ENCODE measurements at regions not wholly inside any gene's neighbourhood (a gene's known extent, or its start where the extent isn't known, plus 50 kb on each side); places are given as distances from the start of the nearest gene placed in this dataset.

GRCh38 chr16:87213536-87213935 is 103.7 kb downstream of the C16orf95 start:
- CTCF ChIA-PET: interaction anchor here (1.3 kb wide), 1 partner anchor 65 kb away, joined by 3 read pairs; no protein-coding TSS in a partner anchor
- DNase-seq (ENCODE audit: low spot score) (no peak), ATAC-seq (no peak)
- POLR2A ChIA-PET: no interaction called here
- Mint-ChIP-seq H3K27ac (no peak overlapping the region), H3K27me3 (ENCODE audit: low read depth) (no peaks in the 10 kb centered on the region), H3K36me3 (no peaks in the 10 kb centered on the region), H3K9me3 (no peaks in the 10 kb centered on the region; the same call in none of the 2 replicates), H3K4me3 (no peak overlapping the region), H3K4me1 (no peaks in the 10 kb centered on the region)
- no peak for TF ChIP-seq CBFB (CRISPR knock-in tag; IDR thresholded peaks at IDR 0.05; ENCODE audit: low read depth)
- TF ChIP-seq, protein P1, sequence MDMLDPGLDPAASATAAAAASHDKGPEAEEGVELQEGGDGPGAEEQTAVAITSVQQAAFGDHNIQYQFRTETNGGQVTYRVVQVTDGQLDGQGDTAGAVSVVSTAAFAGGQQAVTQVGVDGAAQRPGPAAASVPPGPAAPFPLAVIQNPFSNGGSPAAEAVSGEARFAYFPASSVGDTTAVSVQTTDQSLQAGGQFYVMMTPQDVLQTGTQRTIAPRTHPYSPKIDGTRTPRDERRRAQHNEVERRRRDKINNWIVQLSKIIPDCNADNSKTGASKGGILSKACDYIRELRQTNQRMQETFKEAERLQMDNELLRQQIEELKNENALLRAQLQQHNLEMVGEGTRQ (CRISPR knock-in tag; IDR thresholded peaks at IDR 0.05): no peak
- no peak for TF ChIP-seq GRHL2 (CRISPR knock-in tag; IDR thresholded peaks at IDR 0.05; ENCODE audit: insufficient replicate concordance, severe bottlenecking)
- TF ChIP-seq ATF1 (CRISPR knock-in tag; IDR thresholded peaks at IDR 0.05): no peak
- no peak for TF ChIP-seq KAT7 (CRISPR knock-in tag; IDR thresholded peaks at IDR 0.05; ENCODE audit: borderline replicate concordance)
- TF ChIP-seq ESRRA (CRISPR knock-in tag; IDR thresholded peaks at IDR 0.05; ENCODE audit: borderline replicate concordance): no peak

GRCh38 chr16:87216148-87216840 is 100.9 kb downstream of the C16orf95 start:
- Mint-ChIP-seq H3K36me3 (no peaks in the 10 kb centered on the region), H3K4me3 (no peak overlapping the region), H3K27me3 (ENCODE audit: low read depth) (no peaks in the 10 kb centered on the region), H3K27ac (peak overlapping the region; percentile 48; the same call in 1 of the 2 replicates), H3K4me1 (no peaks in the 10 kb centered on the region), H3K9me3 (peaks cover 6% of the 10 kb centered on the region)
- ChIA-PET POLR2A (no interaction called here), CTCF (no interaction called here)
- ATAC-seq (no peak), DNase-seq (ENCODE audit: low spot score) (no peak)
- TF ChIP-seq AR (CRISPR knock-in tag; IDR thresholded peaks at IDR 0.05) (no peak), NR3C1 (CRISPR knock-in tag; conservative IDR thresholded peaks at IDR 0.05; ENCODE audit: low read depth) (no peak), JAZF1 (CRISPR knock-in tag; IDR thresholded peaks at IDR 0.05) (no peak), SMAD3 (CRISPR knock-in tag; IDR thresholded peaks at IDR 0.05; ENCODE audit: borderline replicate concordance) (no peak), ELF4 (CRISPR knock-in tag; IDR thresholded peaks at IDR 0.05; ENCODE audit: low read depth) (no peak), NR2C2 (CRISPR knock-in tag; IDR thresholded peaks at IDR 0.05) (no peak), ZNF138 (CRISPR knock-in tag; conservative IDR thresholded peaks at IDR 0.05) (no peak), HMGA2 (CRISPR knock-in tag; IDR thresholded peaks at IDR 0.05) (no peak)
- TF ChIP-seq, protein P2, sequence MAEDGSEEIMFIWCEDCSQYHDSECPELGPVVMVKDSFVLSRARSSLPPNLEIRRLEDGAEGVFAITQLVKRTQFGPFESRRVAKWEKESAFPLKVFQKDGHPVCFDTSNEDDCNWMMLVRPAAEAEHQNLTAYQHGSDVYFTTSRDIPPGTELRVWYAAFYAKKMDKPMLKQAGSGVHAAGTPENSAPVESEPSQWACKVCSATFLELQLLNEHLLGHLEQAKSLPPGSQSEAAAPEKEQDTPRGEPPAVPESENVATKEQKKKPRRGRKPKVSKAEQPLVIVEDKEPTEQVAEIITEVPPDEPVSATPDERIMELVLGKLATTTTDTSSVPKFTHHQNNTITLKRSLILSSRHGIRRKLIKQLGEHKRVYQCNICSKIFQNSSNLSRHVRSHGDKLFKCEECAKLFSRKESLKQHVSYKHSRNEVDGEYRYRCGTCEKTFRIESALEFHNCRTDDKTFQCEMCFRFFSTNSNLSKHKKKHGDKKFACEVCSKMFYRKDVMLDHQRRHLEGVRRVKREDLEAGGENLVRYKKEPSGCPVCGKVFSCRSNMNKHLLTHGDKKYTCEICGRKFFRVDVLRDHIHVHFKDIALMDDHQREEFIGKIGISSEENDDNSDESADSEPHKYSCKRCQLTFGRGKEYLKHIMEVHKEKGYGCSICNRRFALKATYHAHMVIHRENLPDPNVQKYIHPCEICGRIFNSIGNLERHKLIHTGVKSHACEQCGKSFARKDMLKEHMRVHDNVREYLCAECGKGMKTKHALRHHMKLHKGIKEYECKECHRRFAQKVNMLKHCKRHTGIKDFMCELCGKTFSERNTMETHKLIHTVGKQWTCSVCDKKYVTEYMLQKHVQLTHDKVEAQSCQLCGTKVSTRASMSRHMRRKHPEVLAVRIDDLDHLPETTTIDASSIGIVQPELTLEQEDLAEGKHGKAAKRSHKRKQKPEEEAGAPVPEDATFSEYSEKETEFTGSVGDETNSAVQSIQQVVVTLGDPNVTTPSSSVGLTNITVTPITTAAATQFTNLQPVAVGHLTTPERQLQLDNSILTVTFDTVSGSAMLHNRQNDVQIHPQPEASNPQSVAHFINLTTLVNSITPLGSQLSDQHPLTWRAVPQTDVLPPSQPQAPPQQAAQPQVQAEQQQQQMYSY (CRISPR knock-in tag; IDR thresholded peaks at IDR 0.05): no peak

- H3K9me3 Mint-ChIP-seq: peaks cover 6% of the 10 kb centered on the region
- ChIA-PET CTCF (no interaction called here), POLR2A (no interaction called here)
- H3K27ac Mint-ChIP-seq: no peak overlapping the region
- ATAC-seq: no peak
- H3K27me3 Mint-ChIP-seq (ENCODE audit: low read depth): no peaks in the 10 kb centered on the region
- no peak for DNase-seq (ENCODE audit: low spot score)
- H3K36me3 Mint-ChIP-seq: no peaks in the 10 kb centered on the region
- H3K4me1 Mint-ChIP-seq: no peaks in the 10 kb centered on the region
- no peak overlapping the region for H3K4me3 Mint-ChIP-seq
- TF ChIP-seq NFE2L1 (CRISPR knock-in tag; IDR thresholded peaks at IDR 0.05) (no peak), ESRRA (CRISPR knock-in tag; IDR thresholded peaks at IDR 0.05; ENCODE audit: borderline replicate concordance) (no peak), HMGXB4 (CRISPR knock-in tag; IDR thresholded peaks at IDR 0.05) (no peak), GTF2I (CRISPR knock-in tag; conservative IDR thresholded peaks at IDR 0.05) (no peak), ZSCAN18 (CRISPR knock-in tag; IDR thresholded peaks at IDR 0.05) (no peak), ZNF396 (CRISPR knock-in tag; IDR thresholded peaks at IDR 0.05; ENCODE audit: borderline replicate concordance) (no peak)
- TF ChIP-seq, protein P3, sequence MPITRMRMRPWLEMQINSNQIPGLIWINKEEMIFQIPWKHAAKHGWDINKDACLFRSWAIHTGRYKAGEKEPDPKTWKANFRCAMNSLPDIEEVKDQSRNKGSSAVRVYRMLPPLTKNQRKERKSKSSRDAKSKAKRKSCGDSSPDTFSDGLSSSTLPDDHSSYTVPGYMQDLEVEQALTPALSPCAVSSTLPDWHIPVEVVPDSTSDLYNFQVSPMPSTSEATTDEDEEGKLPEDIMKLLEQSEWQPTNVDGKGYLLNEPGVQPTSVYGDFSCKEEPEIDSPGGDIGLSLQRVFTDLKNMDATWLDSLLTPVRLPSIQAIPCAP (CRISPR knock-in tag; IDR thresholded peaks at IDR 0.05): no peak
Observed at GRCh38 chr16:87216841-87217275, 100.3 kb downstream of the C16orf95 start.
